GM19240 (cell line): ENCODE measurements at regions not wholly inside any gene's neighbourhood (a gene's known extent, or its start where the extent isn't known, plus 50 kb on each side); places are given as distances from the start of the nearest gene placed in this dataset.
A peak's percentile ranks its signal among the peaks of the same experiment; 100 is the strongest.
"Not testable (repeated sequence)": the region's sequence is repeated elsewhere in the genome, so short reads cannot be mapped to it uniquely, and the experiment has no call there.

Source experiments
- DNase-seq: peaks from one replicate; pipeline ENCODE4 v3.0.0; 2011; ENCODE audit warnings: low spot score; ENCODE audit not compliant: insufficient read length

- DNase-seq: no peak
Observed at GRCh38 chr6:150766201-150766997, 99.1 kb upstream of the MTHFD1L start.

DNA sequence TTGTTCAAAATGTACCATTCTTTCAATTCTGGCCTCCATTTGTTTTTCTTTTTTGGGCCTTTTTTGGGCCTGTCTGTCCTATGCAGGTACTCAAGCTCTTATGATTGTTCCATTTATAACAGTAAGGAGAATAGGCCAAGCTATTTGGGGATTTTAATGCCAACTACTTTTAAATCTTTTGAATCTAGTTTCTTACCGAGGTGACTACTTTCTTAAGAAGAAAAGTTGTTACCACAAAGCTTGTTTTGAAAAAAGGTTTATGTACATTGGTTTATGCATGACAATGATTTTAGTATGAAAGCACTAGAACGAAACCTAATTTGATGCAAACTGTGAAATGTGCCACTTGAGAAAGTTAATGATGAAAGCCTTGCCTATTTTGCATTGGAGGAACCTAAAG, 98.3 kb upstream of the MTHFD1L start:
- no peak for DNase-seq

DNA sequence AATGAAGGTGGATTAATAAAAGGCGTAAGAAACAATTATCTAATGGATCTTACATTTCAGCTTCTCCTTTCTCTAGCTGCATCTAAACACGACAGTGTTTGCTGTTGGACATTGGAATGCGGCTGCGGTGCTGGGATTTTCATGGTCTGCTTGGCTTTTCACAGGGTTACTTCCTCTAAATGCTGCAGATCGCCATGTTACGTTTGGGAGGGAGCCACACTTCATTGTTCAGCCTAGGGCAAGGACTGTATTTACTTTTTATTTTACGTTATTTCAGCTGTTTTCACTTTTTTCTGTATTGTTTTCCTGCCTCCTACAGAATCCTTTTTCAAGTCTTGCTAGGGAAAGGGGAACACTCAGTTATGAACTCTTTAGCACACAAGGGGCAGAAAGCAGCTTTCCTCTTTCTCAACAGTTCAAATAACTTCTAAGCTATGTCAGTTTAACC, 97.9 kb upstream of the MTHFD1L start:
- no peak for DNase-seq

- DNase-seq: no peak
Observed at GRCh38 chr6:150770637-150771036, 94.9 kb upstream of the MTHFD1L start.

DNA sequence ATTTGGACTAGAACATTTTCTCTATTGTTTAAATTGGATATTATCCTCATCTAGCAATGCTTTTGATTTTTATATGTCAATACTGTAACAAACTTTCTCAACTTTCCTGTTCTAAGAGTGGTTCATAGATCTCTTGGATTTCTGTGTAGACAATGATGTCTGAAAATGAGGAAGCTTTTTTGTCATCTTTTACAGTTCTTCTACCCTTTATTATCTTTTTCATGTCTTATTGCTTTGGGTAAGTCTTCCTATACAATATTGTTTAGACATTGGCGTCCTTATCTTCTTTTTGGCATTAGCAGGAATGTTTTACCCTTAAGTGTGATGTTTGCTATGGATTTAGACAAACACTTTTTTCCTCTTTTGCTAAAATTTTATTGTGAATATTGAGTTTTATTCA, 91.5 kb upstream of the MTHFD1L start:
- DNase-seq: no peak

GRCh38 chr6:150775415-150776203, 89.9 kb upstream of the MTHFD1L start:
- DNase-seq: no peak

GRCh38 chr6:150777736-150778135, 87.8 kb upstream of the MTHFD1L start:
- DNase-seq: no peak

DNA sequence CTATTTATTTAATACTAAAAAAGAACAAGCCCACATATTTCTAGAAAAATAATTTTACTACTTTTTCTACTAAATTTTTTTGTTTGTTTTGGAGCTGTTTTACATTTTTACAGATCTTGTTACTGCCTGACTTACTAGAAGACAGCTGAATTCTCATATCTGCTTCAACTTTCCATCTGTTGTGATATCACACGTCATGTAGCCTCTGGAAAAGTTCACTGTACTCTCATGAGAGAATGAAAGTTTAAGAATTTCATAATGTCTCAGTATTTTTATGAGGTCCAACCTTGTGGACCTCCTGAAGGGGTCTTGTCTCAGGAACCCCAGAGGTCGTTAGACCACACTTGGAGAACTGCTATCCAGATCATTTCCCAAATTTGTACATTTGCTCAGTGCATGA, 81.7 kb upstream of the MTHFD1L start:
- DNase-seq: no peak

- no peak for DNase-seq
Observed at GRCh38 chr6:150787429-150787828, 78.1 kb upstream of the MTHFD1L start.

GRCh38 chr6:150788089-150788488, 77.4 kb upstream of the MTHFD1L start:
- DNase-seq: no peak

DNA sequence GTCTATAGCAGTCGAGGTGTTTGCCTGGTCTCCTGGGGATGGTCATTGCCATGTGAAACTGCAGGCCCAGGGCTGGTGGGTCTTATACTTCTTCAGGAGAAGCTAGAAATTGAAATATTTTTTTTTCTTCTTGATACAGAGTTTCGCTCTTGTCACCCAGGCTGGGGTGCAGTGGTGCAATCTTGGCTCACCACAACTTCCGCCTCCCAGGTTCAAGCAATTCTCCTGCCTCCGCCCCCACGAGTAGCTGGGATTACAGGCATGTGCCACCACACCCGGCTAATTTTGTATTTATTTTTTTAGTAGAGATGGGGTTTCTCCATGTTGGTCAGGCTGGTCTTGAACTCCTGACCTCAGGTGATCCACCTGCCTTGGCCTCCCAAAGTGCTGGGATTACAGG, 75.6 kb upstream of the MTHFD1L start:
- not testable (repeated sequence) for DNase-seq

DNA sequence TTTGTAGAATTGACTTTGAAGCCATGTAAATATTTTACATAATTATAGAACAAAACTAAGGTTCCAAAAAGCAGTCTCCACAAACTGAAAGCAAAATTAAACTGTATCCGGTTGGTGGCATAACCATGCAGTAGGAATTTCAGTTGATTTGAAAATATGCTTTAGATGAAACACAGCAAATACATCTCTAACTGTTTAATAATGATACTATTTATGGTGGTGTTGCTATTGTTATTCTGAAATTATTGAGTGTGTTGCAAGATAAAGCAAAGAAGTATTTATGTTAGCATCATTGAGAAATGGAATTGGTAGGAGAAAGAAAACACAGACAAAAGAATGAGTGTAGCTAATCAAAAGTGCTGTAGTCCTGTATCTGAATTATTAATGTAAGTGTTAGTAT, 73.8 kb upstream of the MTHFD1L start:
- no peak for DNase-seq

- no peak for DNase-seq
Observed at GRCh38 chr6:150797949-150798348, 67.6 kb upstream of the MTHFD1L start.

DNA sequence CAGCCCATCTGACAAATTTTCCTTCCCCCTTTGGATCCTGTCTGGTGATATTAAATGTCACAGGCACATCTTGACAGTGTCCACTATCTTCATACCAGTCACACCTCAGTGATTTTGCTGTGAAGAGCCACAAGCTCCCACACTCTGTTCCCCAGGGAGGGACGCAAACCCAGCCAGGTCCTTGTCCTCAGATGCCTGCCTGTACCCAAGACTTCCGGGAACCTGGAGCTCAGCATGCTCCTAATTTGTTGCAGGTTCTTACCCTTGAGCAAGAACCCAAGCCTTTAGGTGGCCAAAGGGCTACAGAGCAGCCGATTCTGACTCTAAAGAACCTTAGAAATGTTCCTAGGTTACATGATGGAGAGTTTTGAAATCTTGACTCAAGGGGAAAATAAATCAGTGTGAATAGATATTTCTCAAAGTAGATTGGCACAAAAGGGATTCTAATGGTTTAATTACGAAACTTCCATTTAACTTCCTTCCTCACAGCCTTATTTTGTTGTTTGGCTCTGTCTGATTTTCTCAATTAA, 66.2 kb upstream of the MTHFD1L start:
- DNase-seq: no peak

DNA sequence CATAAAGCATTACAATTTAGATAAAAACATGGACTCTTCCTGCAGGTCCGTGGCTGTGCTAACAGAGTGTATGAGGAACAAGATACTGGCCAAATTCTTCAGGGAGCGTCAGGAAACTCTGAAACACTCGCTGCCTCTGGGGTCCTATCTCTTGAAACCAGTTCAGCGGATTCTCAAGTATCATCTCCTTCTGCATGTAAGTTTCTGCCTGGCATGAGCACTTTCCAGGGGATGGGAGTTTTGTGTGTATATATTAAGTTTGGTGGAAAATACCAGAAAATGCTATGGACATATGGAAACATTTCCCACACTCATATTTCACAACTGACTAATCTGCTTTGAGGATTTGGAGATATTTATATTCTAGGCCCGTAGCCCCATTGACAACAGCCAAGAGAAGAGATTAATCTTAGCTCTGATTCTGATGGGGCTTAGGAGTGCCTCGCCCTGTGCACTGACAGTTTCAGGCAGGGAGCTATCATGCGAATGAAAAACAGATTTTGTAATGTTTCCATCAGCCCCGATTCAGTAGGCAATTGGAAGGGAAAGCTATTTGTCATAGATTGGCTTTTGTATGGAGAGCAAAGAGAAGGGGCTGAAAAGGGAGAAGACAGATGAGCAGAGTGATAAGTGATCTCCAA, 64.7 kb upstream of the MTHFD1L start:
- DNase-seq: no peak

DNA sequence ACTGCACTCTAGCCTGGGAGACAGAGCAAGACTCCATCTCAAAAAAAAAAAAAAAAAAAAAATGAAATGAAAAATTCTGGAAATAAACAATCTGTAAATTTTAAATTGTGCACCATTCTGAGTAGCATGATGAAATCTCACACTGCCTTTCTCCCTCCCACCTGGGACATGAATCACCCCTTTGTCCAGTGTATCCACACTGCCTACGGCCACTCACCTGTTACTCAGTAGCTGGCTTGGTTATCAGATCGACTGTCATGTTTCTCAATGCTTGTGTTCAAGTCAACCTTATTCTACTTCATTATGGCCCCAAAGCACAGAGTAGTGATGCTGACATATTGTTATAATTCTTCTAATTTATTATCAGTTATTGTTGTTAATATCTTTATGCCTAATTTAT, 58.7 kb upstream of the MTHFD1L start:
- no peak for DNase-seq

- DNase-seq: peak; percentile 17
Observed at GRCh38 chr6:150813319-150813992, 52.0 kb upstream of the MTHFD1L start.

DNA sequence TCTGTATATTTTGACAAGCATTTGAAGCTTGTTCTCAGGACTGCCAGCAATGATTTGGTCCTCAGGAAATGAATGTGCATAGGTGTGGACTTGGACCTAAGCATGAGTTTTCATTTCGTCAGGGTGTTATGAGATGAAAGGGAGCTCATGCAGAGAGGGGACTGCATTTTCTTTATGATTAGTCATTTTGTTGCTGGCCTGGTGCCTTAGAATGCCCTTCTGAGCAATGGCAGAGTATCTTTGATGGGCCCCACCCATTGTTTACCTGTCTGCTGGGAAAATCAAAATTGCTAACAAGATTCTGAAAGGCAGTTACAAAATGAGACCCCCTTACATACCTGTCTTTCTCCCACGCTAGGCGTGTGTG, 51.5 kb upstream of the MTHFD1L start:
- peak; percentile 6 for DNase-seq
